ENCODE measurements at regions not wholly inside any gene's neighbourhood (a gene's known extent, or its start where the extent isn't known, plus 50 kb on each side); places are given as distances from the start of the nearest gene placed in this dataset.
"Not testable (repeated sequence)": the region's sequence is repeated elsewhere in the genome, so short reads cannot be mapped to it uniquely, and the experiment has no call there.

- no peak for TF ChIP-seq CTCF (IDR thresholded peaks at IDR 0.05; ENCODE audit: unreplicated experiment)
- no TSS peak for BruUV-seq (replicated peaks)
- CTCF ChIA-PET = no interaction called here
- H3K4me3 Mint-ChIP-seq (ENCODE audit: low read depth, unreplicated experiment) = no peak overlapping the region
- H3K27ac Mint-ChIP-seq (ENCODE audit: unreplicated experiment) = no peak overlapping the region
- no peaks in the 10 kb centered on the region for H3K27me3 Mint-ChIP-seq (ENCODE audit: unreplicated experiment)
- H3K4me1 Mint-ChIP-seq (ENCODE audit: low read depth, unreplicated experiment) = no peaks in the 10 kb centered on the region
- DNase-seq = no peak
- H3K9me3 Mint-ChIP-seq (ENCODE audit: low read depth, unreplicated experiment) = no peaks in the 10 kb centered on the region
- no peaks in the 10 kb centered on the region for H3K36me3 Mint-ChIP-seq (ENCODE audit: insufficient read depth, unreplicated experiment)
- intact Hi-C loops (cut with micrococcal nuclease; ENCODE audit: unreplicated experiment) = no loop called here
Observed at GRCh38 chr3:113377158-113377557, 64.1 kb downstream of the CFAP44 start.

- no peak for DNase-seq
- H3K4me3 Mint-ChIP-seq (ENCODE audit: low read depth, unreplicated experiment) = no peak overlapping the region
- no TSS peak for BruUV-seq (replicated peaks)
- no peak for TF ChIP-seq CTCF (IDR thresholded peaks at IDR 0.05; ENCODE audit: unreplicated experiment)
- intact Hi-C loops (cut with micrococcal nuclease; ENCODE audit: unreplicated experiment) = no loop called here
- no peaks in the 10 kb centered on the region for H3K4me1 Mint-ChIP-seq (ENCODE audit: low read depth, unreplicated experiment)
- CTCF ChIA-PET = no interaction called here
- no peaks in the 10 kb centered on the region for H3K36me3 Mint-ChIP-seq (ENCODE audit: insufficient read depth, unreplicated experiment)
- H3K27me3 Mint-ChIP-seq (ENCODE audit: unreplicated experiment) = no peaks in the 10 kb centered on the region
- H3K9me3 Mint-ChIP-seq (ENCODE audit: low read depth, unreplicated experiment) = no peaks in the 10 kb centered on the region
- H3K27ac Mint-ChIP-seq (ENCODE audit: unreplicated experiment) = no peak overlapping the region
Observed at GRCh38 chr3:113374078-113374477, 67.2 kb downstream of the CFAP44 start.

GRCh38 chr3:113366800-113367199 is 74.5 kb downstream of the CFAP44 start:
- H3K27me3 Mint-ChIP-seq (ENCODE audit: unreplicated experiment); H3K4me3 Mint-ChIP-seq (ENCODE audit: low read depth, unreplicated experiment); DNase-seq; H3K27ac Mint-ChIP-seq (ENCODE audit: unreplicated experiment); CTCF ChIA-PET; H3K4me1 Mint-ChIP-seq (ENCODE audit: low read depth, unreplicated experiment); BruUV-seq (replicated peaks); intact Hi-C loops (cut with micrococcal nuclease; ENCODE audit: unreplicated experiment); H3K36me3 Mint-ChIP-seq (ENCODE audit: insufficient read depth, unreplicated experiment); H3K9me3 Mint-ChIP-seq (ENCODE audit: low read depth, unreplicated experiment): not testable (repeated sequence)

- DNase-seq; H3K36me3 Mint-ChIP-seq (ENCODE audit: insufficient read depth, unreplicated experiment); H3K4me1 Mint-ChIP-seq (ENCODE audit: low read depth, unreplicated experiment); CTCF ChIA-PET; intact Hi-C loops (cut with micrococcal nuclease; ENCODE audit: unreplicated experiment); H3K27me3 Mint-ChIP-seq (ENCODE audit: unreplicated experiment); H3K27ac Mint-ChIP-seq (ENCODE audit: unreplicated experiment); H3K4me3 Mint-ChIP-seq (ENCODE audit: low read depth, unreplicated experiment); BruUV-seq (replicated peaks); H3K9me3 Mint-ChIP-seq (ENCODE audit: low read depth, unreplicated experiment): not testable (repeated sequence)
Observed at GRCh38 chr3:113355340-113355739, 86.0 kb downstream of the CFAP44 start.

- H3K4me3 Mint-ChIP-seq (ENCODE audit: low read depth, unreplicated experiment) = no peak overlapping the region
- peaks cover 4% of the 10 kb centered on the region for H3K9me3 Mint-ChIP-seq (ENCODE audit: low read depth, unreplicated experiment)
- H3K36me3 Mint-ChIP-seq (ENCODE audit: insufficient read depth, unreplicated experiment) = no peaks in the 10 kb centered on the region
- intact Hi-C loops (cut with micrococcal nuclease; ENCODE audit: unreplicated experiment) = no loop called here
- BruUV-seq (replicated peaks) = no TSS peak
- CTCF ChIA-PET = no interaction called here
- TF ChIP-seq CTCF (IDR thresholded peaks at IDR 0.05; ENCODE audit: unreplicated experiment) = no peak
- no peaks in the 10 kb centered on the region for H3K27me3 Mint-ChIP-seq (ENCODE audit: unreplicated experiment)
- peak; percentile 5 for DNase-seq
- H3K4me1 Mint-ChIP-seq (ENCODE audit: low read depth, unreplicated experiment) = no peaks in the 10 kb centered on the region
- no peak overlapping the region for H3K27ac Mint-ChIP-seq (ENCODE audit: unreplicated experiment)
Observed at GRCh38 chr3:113354307-113354706, 87.0 kb downstream of the CFAP44 start.
